ENCODE measurements at regions not wholly inside any gene's neighbourhood (a gene's known extent, or its start where the extent isn't known, plus 50 kb on each side); places are given as distances from the start of the nearest gene placed in this dataset.

DNA sequence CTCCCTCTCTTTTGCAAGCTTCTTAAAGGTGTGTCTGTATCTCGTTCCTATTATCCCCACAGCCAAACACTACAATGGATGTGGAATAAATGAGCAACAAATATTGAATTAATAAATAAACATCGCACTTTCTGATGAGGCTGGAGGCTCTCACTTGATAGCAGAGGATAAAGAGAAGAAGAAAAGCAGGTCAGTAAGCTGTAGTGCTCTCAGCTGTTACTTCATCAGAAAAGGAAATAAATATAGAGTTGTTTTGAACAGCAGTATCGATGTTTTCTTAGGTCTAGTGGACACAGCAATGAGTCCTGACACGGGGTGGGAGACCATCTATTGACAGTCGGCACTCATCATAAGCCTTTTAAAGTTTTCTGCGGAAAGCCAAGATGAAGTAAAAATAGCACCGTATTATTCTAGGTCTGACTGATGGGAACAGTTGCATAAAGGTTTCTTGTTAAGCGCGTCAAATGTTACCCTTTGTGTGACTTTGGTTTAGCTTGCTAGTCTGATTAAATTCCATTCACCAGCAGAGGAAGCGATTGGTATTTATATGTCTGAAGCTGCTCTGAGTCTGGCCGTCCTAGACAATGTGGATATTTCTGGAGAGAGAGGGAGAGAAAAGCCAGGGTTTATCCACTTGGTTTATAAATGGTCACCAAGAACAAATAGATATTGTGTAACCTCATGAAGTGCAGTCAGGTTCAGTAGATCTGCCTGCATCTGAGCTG is 646.1 kb downstream of the CDH11 start:
- TF ChIP-seq, protein P1, sequence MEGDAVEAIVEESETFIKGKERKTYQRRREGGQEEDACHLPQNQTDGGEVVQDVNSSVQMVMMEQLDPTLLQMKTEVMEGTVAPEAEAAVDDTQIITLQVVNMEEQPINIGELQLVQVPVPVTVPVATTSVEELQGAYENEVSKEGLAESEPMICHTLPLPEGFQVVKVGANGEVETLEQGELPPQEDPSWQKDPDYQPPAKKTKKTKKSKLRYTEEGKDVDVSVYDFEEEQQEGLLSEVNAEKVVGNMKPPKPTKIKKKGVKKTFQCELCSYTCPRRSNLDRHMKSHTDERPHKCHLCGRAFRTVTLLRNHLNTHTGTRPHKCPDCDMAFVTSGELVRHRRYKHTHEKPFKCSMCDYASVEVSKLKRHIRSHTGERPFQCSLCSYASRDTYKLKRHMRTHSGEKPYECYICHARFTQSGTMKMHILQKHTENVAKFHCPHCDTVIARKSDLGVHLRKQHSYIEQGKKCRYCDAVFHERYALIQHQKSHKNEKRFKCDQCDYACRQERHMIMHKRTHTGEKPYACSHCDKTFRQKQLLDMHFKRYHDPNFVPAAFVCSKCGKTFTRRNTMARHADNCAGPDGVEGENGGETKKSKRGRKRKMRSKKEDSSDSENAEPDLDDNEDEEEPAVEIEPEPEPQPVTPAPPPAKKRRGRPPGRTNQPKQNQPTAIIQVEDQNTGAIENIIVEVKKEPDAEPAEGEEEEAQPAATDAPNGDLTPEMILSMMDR (optimal IDR thresholded peaks at IDR 0.05 in 1 of 3, IDR thresholded peaks at IDR 0.05 in 1 of 3, conservative IDR thresholded peaks at IDR 0.05 in 1 of 3; ENCODE audit: extremely low read depth in 1 of 3, insufficient read depth in 2 of 3, low read length in 3 of 3): no peak
- TF ChIP-seq EZH2 (IDR thresholded peaks at IDR 0.05; ENCODE audit: low read length): no peak

All from keratinocyte (primary cell).